ENCODE measurements at regions not wholly inside any gene's neighbourhood (a gene's known extent, or its start where the extent isn't known, plus 50 kb on each side); places are given as distances from the start of the nearest gene placed in this dataset.

DNA sequence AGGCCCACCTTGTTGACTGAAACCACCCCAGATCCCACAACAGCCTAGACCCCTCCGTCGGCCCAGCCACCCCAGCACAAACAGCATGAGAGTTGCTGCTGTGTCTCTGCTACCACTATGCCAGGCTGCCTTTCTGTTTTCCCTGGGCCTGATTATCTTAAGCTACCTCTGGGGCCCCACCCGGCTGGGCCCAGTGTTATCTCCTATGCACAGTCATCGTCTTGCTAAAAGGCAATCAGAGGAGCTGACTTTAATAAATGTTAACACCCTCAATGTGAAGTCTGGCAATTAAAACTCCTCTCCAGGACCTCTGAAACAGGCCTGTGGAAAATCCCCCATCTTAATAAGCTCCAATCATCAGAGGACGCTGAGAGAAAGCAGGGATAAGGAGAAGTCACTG lies 144.9 kb downstream of the FAM114A2 start:
- ATAC-seq (ENCODE audit: low FRiP score in 2 of 2) (no peak), DNase-seq (no peak)
- no peaks in the 10 kb centered on the region for H3K27me3 ChIP-seq
- no peaks in the 10 kb centered on the region for H3K9me3 ChIP-seq
- H3K4me3 ChIP-seq = no peak overlapping the region
- H3K4me1 ChIP-seq = no peaks in the 10 kb centered on the region
- TF ChIP-seq CTCF (IDR thresholded peaks at IDR 0.05) (no peak), POLR2A (IDR thresholded peaks at IDR 0.05) (no peak), POLR2AphosphoS5 (IDR thresholded peaks at IDR 0.05) (no peak), EP300 (IDR thresholded peaks at IDR 0.05) (no peak)
- WGBS, 2 donors = 77 to 84% methylated on average over 5 of the region's 5 CpGs
- no peaks in the 10 kb centered on the region for H3K36me3 ChIP-seq
- H3K27ac ChIP-seq = no peak overlapping the region

DNA sequence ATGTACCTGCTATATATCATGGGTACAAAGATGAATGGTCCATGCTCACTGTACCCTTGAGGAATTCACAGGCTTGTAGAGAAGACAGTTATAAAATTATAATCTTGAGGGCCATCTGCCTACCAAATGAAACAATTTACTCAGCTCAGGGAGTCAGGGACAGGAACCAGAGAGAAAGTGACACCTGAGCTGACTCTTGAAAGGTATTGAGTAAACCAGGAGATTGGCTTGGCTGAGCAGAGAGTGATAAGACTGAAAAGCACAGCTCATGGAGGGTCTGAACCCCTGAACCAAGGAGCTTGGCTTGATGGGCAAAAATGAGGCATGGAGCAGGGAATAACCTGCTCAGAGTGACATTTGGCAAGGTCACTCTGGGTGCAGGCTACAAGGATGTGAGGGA lies 147.3 kb downstream of the FAM114A2 start:
- Histone ChIP-seq H3K4me3 (no peak overlapping the region), H3K36me3 (no peaks in the 10 kb centered on the region), H3K27ac (no peak overlapping the region), H3K4me1 (no peaks in the 10 kb centered on the region), H3K9me3 (no peaks in the 10 kb centered on the region), H3K27me3 (no peaks in the 10 kb centered on the region)
- TF ChIP-seq POLR2A (IDR thresholded peaks at IDR 0.05) = no peak
- no peak for TF ChIP-seq CTCF (IDR thresholded peaks at IDR 0.05)
- no peak for TF ChIP-seq POLR2AphosphoS5 (IDR thresholded peaks at IDR 0.05)
- no peak for TF ChIP-seq EP300 (IDR thresholded peaks at IDR 0.05)
- no peak for ATAC-seq (ENCODE audit: low FRiP score in 2 of 2)
- no peak for DNase-seq

- no peak for TF ChIP-seq CTCF (IDR thresholded peaks at IDR 0.05)
- no peak for TF ChIP-seq POLR2AphosphoS5 (IDR thresholded peaks at IDR 0.05)
- no peak for TF ChIP-seq POLR2A (IDR thresholded peaks at IDR 0.05)
- no peak for TF ChIP-seq EP300 (IDR thresholded peaks at IDR 0.05)
- Histone ChIP-seq H3K27ac (no peak overlapping the region), H3K9me3 (no peaks in the 10 kb centered on the region), H3K36me3 (no peaks in the 10 kb centered on the region), H3K27me3 (no peaks in the 10 kb centered on the region), H3K4me3 (no peak overlapping the region), H3K4me1 (no peaks in the 10 kb centered on the region)
- ATAC-seq (ENCODE audit: low FRiP score in 2 of 2) (no peak), DNase-seq (no peak)
- 55 to 60% methylated on average over 5 of the region's 5 CpGs for WGBS, 2 donors
These were observed 149.9 kb downstream of the FAM114A2 start for GRCh38 chr5:153888781-153889180.

DNA sequence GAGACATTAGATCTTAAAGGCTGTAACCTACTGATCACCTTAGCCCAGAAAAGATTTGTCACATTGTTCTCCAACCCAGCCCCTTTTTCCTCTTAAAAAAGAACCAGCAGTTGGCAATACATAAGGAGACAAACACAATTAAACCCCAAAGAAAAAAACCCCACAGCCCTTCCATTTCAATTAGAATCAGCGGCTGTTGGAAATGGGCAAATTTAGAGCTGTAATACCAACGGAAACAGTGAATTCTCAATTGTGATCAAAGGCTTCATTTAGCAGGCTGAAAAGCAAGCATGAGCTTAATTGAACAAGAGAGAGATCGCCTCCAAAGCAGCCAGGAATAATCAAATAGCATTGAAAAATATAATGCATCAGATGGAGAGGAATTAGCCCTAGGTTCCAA lies 153.6 kb downstream of the FAM114A2 start:
- Histone ChIP-seq H3K27me3 (no peaks in the 10 kb centered on the region), H3K27ac (no peak overlapping the region), H3K9me3 (no peaks in the 10 kb centered on the region), H3K4me1 (no peaks in the 10 kb centered on the region), H3K4me3 (no peak overlapping the region), H3K36me3 (no peaks in the 10 kb centered on the region)
- DNase-seq = no peak
- ATAC-seq (ENCODE audit: low FRiP score in 2 of 2) = no peak
- 79 to 91% methylated on average over 3 of the region's 3 CpGs for WGBS, 2 donors
- TF ChIP-seq EP300 (IDR thresholded peaks at IDR 0.05) = no peak
- no peak for TF ChIP-seq CTCF (IDR thresholded peaks at IDR 0.05)
- TF ChIP-seq POLR2AphosphoS5 (IDR thresholded peaks at IDR 0.05) = no peak
- no peak for TF ChIP-seq POLR2A (IDR thresholded peaks at IDR 0.05)

- H3K4me3 ChIP-seq = no peak overlapping the region
- H3K4me1 ChIP-seq = no peaks in the 10 kb centered on the region
- DNase-seq (no peak), ATAC-seq (ENCODE audit: low FRiP score in 2 of 2) (no peak)
- H3K36me3 ChIP-seq = no peaks in the 10 kb centered on the region
- H3K27me3 ChIP-seq = no peaks in the 10 kb centered on the region
- no peak for TF ChIP-seq EP300 (IDR thresholded peaks at IDR 0.05)
- no peak for TF ChIP-seq POLR2A (IDR thresholded peaks at IDR 0.05)
- TF ChIP-seq POLR2AphosphoS5 (IDR thresholded peaks at IDR 0.05) = no peak
- no peak for TF ChIP-seq CTCF (IDR thresholded peaks at IDR 0.05)
- H3K27ac ChIP-seq = no peak overlapping the region
- H3K9me3 ChIP-seq = no peaks in the 10 kb centered on the region
- 90 to 100% methylated on average over 4 of the region's 4 CpGs for WGBS, 2 donors
These were observed 154.1 kb downstream of the FAM114A2 start for GRCh38 chr5:153884612-153884957.
